WERI-Rb-1 (cell line): ENCODE measurements at regions not wholly inside any gene's neighbourhood (a gene's known extent, or its start where the extent isn't known, plus 50 kb on each side); places are given as distances from the start of the nearest gene placed in this dataset.

Source experiments
- DNase-seq: peaks from one replicate; pipeline ENCODE4 v3.0.0-alpha.2; 2020
- H3K27ac ChIP-seq: fragments of 250-450 bp; sonication (Bioruptor Pico); 2 replicates; pipeline ENCODE4 v1.5.1; 2020; ENCODE audit warnings: mild to moderate bottlenecking, moderate library complexity
- H3K27me3 ChIP-seq: fragments of 250-450 bp; sonication (Bioruptor Pico); 2 replicates; pipeline ENCODE4 v1.5.1; 2021; ENCODE audit warnings: mild to moderate bottlenecking, low read depth, moderate library complexity; ENCODE audit not compliant: insufficient read depth, severe bottlenecking
- H3K36me3 ChIP-seq: fragments of 250-450 bp; sonication (Bioruptor Pico); 2 replicates; pipeline ENCODE4 v1.5.1; 2020; ENCODE audit warnings: mild to moderate bottlenecking, moderate library complexity
- H3K4me3 ChIP-seq: 2 replicates; pipeline ENCODE4 v1.5.1; 2011; ENCODE audit warnings: low read depth, mild to moderate bottlenecking, control low read depth, low read length
- H3K9me3 ChIP-seq: fragments of 250-450 bp; sonication (Bioruptor Pico); 2 replicates; pipeline ENCODE4 v1.5.1; 2021; ENCODE audit warnings: mild to moderate bottlenecking, moderate library complexity; ENCODE audit not compliant: severe bottlenecking
- CTCF ChIP-seq: IDR thresholded peaks from 2 replicates; pipeline ENCODE4 v1.5.1; 2011; ENCODE audit warnings: low read depth, mild to moderate bottlenecking, control low read depth, inconsistent platforms, low read length

GRCh38 chr3:197432384-197433127, 123.2 kb downstream of the BDH1 start:
- no peak overlapping the region for H3K27ac ChIP-seq
- no peak overlapping the region for H3K4me3 ChIP-seq
- DNase-seq: no peak
- no peaks in the 10 kb centered on the region for H3K27me3 ChIP-seq
- H3K36me3 ChIP-seq: no peaks in the 10 kb centered on the region
- TF ChIP-seq CTCF: no peak
- no peaks in the 10 kb centered on the region for H3K9me3 ChIP-seq

GRCh38 chr3:197431346-197431910, 124.3 kb downstream of the BDH1 start:
- H3K4me3 ChIP-seq: no peak overlapping the region
- no peaks in the 10 kb centered on the region for H3K36me3 ChIP-seq
- no peak for TF ChIP-seq CTCF
- no peak overlapping the region for H3K27ac ChIP-seq
- no peaks in the 10 kb centered on the region for H3K9me3 ChIP-seq
- no peaks in the 10 kb centered on the region for H3K27me3 ChIP-seq
- no peak for DNase-seq

- H3K27ac ChIP-seq: no peak overlapping the region
- no peak overlapping the region for H3K4me3 ChIP-seq
- H3K9me3 ChIP-seq: no peaks in the 10 kb centered on the region
- no peaks in the 10 kb centered on the region for H3K27me3 ChIP-seq
- DNase-seq: no peak
- TF ChIP-seq CTCF: no peak
- no peaks in the 10 kb centered on the region for H3K36me3 ChIP-seq
Observed at GRCh38 chr3:197430934-197431333, 124.8 kb downstream of the BDH1 start.

GRCh38 chr3:197430502-197430901, 125.3 kb downstream of the BDH1 start:
- Histone ChIP-seq H3K27me3 (no peaks in the 10 kb centered on the region), H3K4me3 (no peak overlapping the region), H3K27ac (no peak overlapping the region), H3K36me3 (no peaks in the 10 kb centered on the region), H3K9me3 (no peaks in the 10 kb centered on the region)
- no peak for TF ChIP-seq CTCF
- no peak for DNase-seq

- TF ChIP-seq CTCF: no peak
- DNase-seq: no peak
- Histone ChIP-seq H3K4me3 (no peak overlapping the region; the same call in 1 of the 2 replicates), H3K27ac (no peak overlapping the region), H3K9me3 (no peaks in the 10 kb centered on the region), H3K27me3 (no peaks in the 10 kb centered on the region), H3K36me3 (no peaks in the 10 kb centered on the region)
Observed at GRCh38 chr3:197428952-197429351, 126.8 kb downstream of the BDH1 start.
